ENCODE measurements at regions not wholly inside any gene's neighbourhood (a gene's known extent, or its start where the extent isn't known, plus 50 kb on each side); places are given as distances from the start of the nearest gene placed in this dataset.
"Not testable (repeated sequence)": the region's sequence is repeated elsewhere in the genome, so short reads cannot be mapped to it uniquely, and the experiment has no call there.

DNA sequence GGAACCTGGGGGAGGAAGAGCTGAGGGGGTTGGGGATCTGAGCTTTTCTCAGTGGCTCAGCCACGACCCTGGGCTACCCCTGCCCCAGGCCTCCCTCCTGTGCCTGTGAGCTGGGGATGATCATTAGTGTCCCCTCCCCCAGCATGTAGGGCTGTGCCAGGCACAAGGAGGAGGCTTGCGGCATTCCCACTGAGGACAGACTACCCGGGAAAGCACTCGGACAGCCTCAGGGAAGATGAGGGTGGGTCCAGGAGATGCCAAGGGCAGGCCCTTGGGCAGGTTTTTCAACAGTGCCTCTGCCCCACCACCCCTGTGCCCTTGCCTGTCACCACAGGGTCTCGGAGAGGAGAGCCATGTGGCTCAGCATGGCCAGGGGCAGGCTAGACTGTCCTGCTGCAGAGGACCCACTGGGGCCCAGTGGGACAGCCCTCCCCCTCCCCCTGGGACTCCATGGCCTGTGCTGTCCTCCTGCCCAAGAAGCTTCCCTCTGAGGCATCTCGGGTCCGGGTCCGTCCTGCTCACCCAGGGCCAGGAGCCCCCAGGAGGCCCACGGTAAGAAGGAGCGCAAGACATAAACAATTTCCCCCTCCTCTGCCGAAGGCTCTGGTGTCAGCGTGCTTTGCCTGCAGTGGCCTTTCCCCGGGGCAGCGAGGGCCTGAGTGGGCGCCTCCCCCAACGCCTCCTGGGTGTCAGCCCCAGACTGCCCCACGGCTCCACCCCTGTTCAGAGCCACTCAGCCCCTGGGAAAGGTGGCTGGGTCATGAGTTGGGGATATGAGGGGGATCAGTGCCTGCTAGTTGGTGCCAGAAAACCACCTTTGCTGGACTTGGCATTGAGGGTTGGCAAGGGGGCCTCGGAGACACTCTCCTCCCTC lies 192.5 kb downstream of the GOLGA6L6 start:
- TF ChIP-seq, protein P1, sequence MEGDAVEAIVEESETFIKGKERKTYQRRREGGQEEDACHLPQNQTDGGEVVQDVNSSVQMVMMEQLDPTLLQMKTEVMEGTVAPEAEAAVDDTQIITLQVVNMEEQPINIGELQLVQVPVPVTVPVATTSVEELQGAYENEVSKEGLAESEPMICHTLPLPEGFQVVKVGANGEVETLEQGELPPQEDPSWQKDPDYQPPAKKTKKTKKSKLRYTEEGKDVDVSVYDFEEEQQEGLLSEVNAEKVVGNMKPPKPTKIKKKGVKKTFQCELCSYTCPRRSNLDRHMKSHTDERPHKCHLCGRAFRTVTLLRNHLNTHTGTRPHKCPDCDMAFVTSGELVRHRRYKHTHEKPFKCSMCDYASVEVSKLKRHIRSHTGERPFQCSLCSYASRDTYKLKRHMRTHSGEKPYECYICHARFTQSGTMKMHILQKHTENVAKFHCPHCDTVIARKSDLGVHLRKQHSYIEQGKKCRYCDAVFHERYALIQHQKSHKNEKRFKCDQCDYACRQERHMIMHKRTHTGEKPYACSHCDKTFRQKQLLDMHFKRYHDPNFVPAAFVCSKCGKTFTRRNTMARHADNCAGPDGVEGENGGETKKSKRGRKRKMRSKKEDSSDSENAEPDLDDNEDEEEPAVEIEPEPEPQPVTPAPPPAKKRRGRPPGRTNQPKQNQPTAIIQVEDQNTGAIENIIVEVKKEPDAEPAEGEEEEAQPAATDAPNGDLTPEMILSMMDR (IDR thresholded peaks at IDR 0.05; ENCODE audit: control insufficient read depth, extremely low read depth, insufficient read depth) = no peak
- no peak for DNase-seq (ENCODE audit: low read depth)
- H3K4me3 ChIP-seq (ENCODE audit: low read depth, low read length) = no peak overlapping the region

DNA sequence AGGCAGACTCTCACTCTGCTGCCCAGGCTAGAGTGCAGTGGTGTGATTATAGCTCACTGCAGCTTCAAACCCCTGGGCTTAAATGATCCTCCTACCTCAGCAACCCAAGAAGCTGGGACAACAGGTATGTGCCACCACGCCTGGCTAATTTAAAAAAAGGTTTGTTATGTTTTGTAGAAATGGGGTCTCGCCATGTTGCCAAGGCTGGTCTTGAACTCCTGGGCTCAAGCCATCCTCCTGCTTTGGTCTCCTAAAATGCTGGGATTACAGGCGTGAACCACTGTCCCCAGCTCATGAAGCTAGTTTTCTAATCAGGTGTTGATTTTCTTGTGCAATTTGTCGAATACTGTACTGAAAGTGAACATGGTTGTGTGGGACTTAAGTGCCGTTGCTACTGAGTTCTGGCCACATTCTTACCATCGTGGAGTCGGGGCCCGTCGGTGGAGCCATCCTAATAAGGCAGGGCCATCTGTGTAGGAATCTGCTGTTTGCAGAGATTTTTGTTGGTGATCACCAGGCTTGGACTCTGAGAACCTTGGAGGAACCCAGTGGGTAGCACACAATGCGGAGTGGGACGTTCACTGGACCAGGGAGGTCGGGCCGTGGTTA lies 193.2 kb downstream of the GOLGA6L6 start:
- no peak overlapping the region for H3K4me3 ChIP-seq (ENCODE audit: low read depth, low read length)
- DNase-seq (ENCODE audit: low read depth) = no peak
- TF ChIP-seq, protein P1 (IDR thresholded peaks at IDR 0.05; ENCODE audit: control insufficient read depth, extremely low read depth, insufficient read depth) = no peak

DNA sequence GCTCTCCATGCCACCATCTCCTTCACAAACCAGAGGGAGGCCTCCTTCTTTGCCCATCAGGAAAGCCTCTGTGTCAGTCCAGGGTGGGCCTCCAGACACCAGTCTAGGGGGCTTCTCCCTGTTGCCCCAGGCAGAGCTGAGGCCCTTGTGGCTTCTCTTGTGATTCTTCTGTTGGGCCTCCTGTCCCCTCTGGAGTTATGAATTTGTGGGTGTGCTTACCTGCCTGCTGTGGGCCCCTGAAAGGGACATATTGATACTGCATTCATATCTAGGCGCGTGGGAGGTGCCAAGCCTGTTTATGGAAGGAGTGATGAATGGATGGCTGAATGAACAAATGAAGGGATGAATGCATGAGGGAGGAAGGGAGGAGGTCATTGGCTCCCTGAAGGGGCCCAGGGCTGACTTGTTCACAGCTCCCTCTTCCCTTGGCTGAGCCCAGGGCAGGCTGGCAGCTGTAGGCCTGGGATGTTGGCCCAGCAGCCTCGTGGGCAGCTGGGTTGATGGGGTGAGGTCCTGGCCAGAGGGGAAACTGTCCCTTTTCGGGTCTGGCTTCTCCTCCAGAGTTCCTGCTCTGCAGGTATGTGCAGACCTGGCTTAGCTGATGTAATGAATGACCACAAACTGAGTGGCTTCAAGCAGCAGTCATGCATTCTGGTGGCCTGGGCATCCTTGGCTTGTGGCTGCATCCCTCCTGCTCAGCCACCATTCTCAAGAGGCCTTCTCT lies 195.4 kb downstream of the GOLGA6L6 start:
- H3K4me3 ChIP-seq (ENCODE audit: low read depth, low read length) = no peak overlapping the region
- no peak for DNase-seq (ENCODE audit: low read depth)
- TF ChIP-seq, protein P1 (IDR thresholded peaks at IDR 0.05; ENCODE audit: control insufficient read depth, extremely low read depth, insufficient read depth) = no peak

DNA sequence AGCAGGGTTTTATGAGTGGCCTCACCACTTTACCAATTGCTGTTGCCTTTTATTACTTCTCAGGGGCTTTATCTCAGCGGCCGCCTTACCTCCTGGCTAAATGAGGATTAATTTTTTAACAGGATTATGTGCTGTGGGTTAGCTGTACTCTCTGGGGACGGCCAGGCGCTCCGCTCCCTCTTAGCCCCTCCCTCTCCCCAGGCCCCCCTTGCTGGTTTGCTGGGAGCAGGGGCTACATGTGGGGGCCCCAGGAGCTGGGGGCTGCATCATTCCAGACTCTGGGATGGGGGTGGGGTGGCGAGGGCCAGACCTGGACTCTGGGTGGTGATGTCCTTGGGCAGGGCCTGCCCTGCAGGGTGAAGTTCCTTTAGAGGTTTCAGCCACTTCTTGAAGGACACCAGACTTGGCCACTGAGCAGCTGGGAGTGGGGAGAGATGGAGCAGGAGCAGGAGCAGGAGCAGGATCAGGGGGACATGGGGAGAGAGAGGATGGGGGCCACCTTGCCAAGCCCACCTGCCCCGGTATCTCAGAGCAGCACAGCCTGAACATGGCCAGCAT lies 196.1 kb downstream of the GOLGA6L6 start:
- DNase-seq (ENCODE audit: low read depth) = no peak
- H3K4me3 ChIP-seq (ENCODE audit: low read depth, low read length) = no peak overlapping the region
- TF ChIP-seq, protein P1 (IDR thresholded peaks at IDR 0.05; ENCODE audit: control insufficient read depth, extremely low read depth, insufficient read depth) = no peak

DNA sequence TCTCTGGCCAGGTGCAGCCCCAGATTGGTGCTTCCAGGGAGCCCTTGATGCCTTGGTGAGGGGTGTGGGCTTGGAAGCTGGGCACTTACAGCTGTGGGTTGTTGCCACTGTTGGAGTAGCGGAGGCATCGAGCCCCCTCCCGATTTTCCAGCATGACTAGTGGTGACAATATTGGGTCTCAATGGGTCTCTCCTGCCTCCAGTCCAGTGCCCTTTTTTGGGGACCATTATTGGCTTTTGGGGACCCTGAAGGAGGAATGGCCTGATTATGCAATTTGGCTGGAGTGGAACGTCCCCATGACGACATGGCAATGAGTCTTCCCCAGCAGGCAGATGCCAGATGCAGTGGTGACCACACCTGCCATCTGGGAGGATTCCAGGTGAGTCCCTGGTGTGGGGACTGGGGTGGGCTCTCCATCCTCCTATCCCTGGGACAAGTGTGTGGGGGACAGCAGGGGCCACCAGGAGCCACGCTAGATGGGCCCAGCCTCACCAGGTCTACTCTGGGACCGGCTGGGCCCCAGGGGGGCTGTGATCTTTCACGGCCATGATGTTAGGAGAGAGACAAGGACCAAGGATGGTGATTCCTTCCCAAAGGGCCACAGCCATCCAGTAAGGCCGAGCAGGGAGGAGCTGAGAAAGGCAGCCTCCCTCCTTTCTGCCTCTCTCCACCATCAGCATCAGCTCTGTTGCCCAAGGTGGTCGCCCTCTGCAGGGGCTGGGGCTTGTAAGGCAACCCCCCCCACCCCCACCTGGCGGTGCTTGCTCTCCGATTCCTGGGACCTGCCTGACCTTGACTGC lies 196.8 kb downstream of the GOLGA6L6 start:
- TF ChIP-seq, protein P1 (IDR thresholded peaks at IDR 0.05; ENCODE audit: control insufficient read depth, extremely low read depth, insufficient read depth) = no peak
- DNase-seq (ENCODE audit: low read depth) = no peak

DNA sequence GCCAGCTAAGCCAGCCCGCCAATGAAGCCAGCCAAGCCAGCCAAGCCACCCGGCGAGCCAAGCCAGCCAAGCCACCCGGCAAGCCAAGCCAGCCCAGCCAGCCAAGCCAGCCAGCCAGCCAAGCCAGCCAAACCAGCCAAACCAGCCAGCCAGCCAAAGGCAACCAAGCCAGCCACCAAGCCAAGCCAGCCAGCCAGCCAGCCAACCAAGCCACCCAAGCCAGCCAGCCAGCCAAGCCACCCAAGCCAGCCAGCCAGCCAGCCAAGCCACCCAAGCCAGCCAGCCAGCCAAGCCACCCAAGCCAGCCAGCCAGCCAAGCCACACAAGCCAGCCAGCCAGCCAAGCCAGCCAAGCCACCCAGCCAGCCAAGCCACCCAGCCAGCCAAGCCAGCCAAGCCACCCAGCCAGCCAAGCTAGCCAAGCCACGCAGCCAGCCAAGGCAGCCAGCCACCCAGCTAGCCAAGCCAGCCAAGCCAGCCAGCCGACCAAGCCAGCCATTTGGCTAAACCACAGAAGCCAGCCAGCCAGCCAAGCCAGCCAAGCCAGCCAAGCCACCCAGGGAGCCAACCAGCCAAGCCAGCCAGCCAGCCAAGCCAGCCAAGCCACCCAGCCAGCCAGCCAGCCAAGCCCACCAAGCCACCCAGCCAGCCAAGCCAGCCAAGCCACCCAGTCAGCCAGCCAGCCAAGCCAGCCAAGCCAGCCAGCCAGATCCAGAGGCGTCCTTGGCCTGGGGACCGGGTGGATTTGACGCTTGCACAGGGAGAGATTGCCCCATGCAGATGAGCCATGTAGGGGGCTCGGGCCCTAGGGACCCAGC lies 198.0 kb downstream of the GOLGA6L6 start:
- H3K4me3 ChIP-seq (ENCODE audit: low read depth, low read length); DNase-seq (ENCODE audit: low read depth): not testable (repeated sequence)

More for the DNA sequence above, 196.8 kb downstream of the GOLGA6L6 start:
- no peak overlapping the region for H3K4me3 ChIP-seq (ENCODE audit: low read depth, low read length)

DNA sequence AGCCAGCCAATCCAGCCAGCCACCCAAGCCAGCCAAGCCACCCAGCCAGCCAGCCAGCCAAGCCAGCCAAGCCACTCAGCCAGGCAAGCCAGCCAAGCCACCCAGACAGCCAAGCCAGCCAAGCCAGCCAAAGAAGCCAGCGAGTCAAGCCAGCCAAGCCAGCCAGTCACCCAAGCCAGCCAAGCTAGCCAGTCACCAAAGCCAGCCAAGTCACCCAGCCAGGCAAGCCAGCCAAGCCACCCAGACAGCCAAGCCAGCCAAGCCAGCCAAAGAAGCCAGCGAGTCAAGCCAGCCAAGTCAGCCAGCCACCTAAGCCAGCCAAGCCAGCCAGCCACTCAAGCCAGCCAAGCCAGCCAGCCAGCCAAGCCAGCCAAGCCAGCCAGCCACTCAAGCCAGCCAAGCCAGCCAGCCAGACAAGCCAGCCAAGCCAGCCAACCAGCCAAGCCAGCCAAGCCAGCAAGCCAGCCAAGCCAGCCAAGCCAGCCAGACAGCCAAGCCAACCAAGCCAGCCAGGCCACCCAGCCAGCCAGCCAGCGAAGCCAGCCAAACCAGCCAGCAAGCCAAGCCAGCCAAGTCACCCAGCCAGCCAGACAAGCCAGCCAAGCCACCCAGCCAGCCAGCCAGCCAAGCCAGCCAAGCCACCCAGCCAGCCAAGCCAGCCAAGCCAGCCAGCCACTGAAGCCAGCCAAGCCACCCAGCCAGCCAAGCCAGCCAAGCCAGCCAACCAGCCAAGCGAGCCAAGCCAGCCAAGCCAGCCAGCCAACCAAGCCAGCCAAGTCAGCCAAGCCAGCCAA lies 198.8 kb downstream of the GOLGA6L6 start:
- not testable (repeated sequence) for DNase-seq (ENCODE audit: low read depth); H3K4me3 ChIP-seq (ENCODE audit: low read depth, low read length)
